Heart left ventricle (tissue), 16 donors: ENCODE measurements at regions not wholly inside any gene's neighbourhood (a gene's known extent, or its start where the extent isn't known, plus 50 kb on each side); places are given as distances from the start of the nearest gene placed in this dataset.

Source experiments
- ATAC-seq, 4 donors: fragments of 200-7000 bp; cut with Tn5 transposase; one replicate each; pipeline ENCODE4 v1.9.1; 2020 to 2022; ENCODE audit warnings: moderate library complexity in 4 of 4, mild to moderate bottlenecking in 3 of 4, moderate number of reproducible peaks in 1 of 4
- DNase-seq, 5 donors: peaks; one replicate each; pipeline ENCODE4 v3.0.0-alpha.2; 2020
- H3K27ac ChIP-seq, 12 donors: fragments of 200-600 bp; sonication (generic) in 4 of 12; one replicate each; pipeline versions ENCODE4 v1.5.0 to v1.8.0; 2016 to 2022; ENCODE audit warnings: mild to moderate bottlenecking in 2 of 12
- H3K27me3 ChIP-seq, 9 donors: fragments of 200-600 bp; sonication (generic) in 2 of 9; one replicate each; pipeline versions ENCODE4 v1.5.1 to v1.8.0; 2016 to 2022; ENCODE audit warnings: mild to moderate bottlenecking in 3 of 9
- H3K36me3 ChIP-seq, 9 donors: fragments of 200-600 bp; sonication (generic) in 2 of 9; one replicate each; pipeline versions ENCODE4 v1.5.0 to v1.8.0; 2018 to 2022; ENCODE audit warnings: mild to moderate bottlenecking in 2 of 9
- H3K4me1 ChIP-seq, 12 donors: fragments of 200-600 bp; sonication (generic) in 4 of 12; one replicate each; pipeline versions ENCODE4 v1.5.0 to v1.8.0; 2016 to 2022; ENCODE audit warnings: mild to moderate bottlenecking in 3 of 12
- H3K4me3 ChIP-seq, 12 donors: fragments of 200-600 bp; sonication (generic) in 4 of 12; one replicate each; pipeline versions ENCODE4 v1.5.0 to v1.8.0; 2017 to 2022; ENCODE audit warnings: mild to moderate bottlenecking in 9 of 12, moderate library complexity in 4 of 12
- H3K9me3 ChIP-seq, 12 donors: fragments of 200-600 bp; sonication (generic) in 4 of 12; one replicate each; pipeline versions ENCODE4 v1.5.0 to v1.8.0; 2016 to 2022; ENCODE audit warnings: mild to moderate bottlenecking in 1 of 12
- POLR2A ChIP-seq, 2 donors: fragments of 450-650 bp; IDR thresholded peaks; one replicate each; pipeline ENCODE4 v1.6.1; 2017; ENCODE audit warnings: antibody characterized with exemption in 2 of 2, mild to moderate bottlenecking in 2 of 2, moderate library complexity in 2 of 2
- WGBS, 4 donors: extraction: QIAGEN DNeasy Blood & Tissue Kit in 2 of 4; methylation state at CpG; one replicate each; pipeline versions ENCODE4 v1.1.5 to v1.1.7; 2013 to 2018; 5-methylcytosine and 5-hydroxymethylcytosine counted together
- intact Hi-C, 10 donors: fragments of 100-400 bp; cut with DNase I; formaldehyde crosslinking; loops; one replicate each; pipeline versions ENCODE4 v1.11.1 to v1.14.2; 2022
- TF ChIP-seq, protein P1 (sequence below), 12 donors: fragments of 200-600 bp; sonication (generic) in 4 of 12; IDR thresholded peaks; one replicate each; pipeline versions ENCODE4 v1.5.0 to v1.8.0; 2018 to 2022; ENCODE audit warnings: antibody characterized with exemption in 12 of 12, mild to moderate bottlenecking in 5 of 12
- donor health status: ischemic (EF 13 %, LVEDD 7.1; RV severe dilation, severe dysfunction).
- donor health status: healthy with polysubstance abuse.
- donor health status: DM: no; HTN: yes; CAD: no.
- donor health status: DM: no; HTN: no; CAD: no.
- donor health status: ischemic (EF 25% LVEDD 6.9; RV normal size, moderate dysfunction).
- donor health status: ischemic (EF 25% LVEDD 5.7; RV mildly dilated, moderate dysfunction).
- donor health status: healthy.
- donor health status: DM: yes; HTN: yes; CAD: no.
- donor health status: ischemic (EF 35%, LVEDD 5.7; RV mildly dilated, moderate dysfunction).
- donor health status: nonischemic (EF 11% LVEDD 7.7; RV severe dilation, severe dysfunction).
- donor health status: DM: yes; HTN: yes; CAD: no.
- donor health status: PGD.
- donor health status: ischemic (EF 29% LVEDD 5.4; RV normal size, mild dysfunction).
- donor health status: nonischemic (EF 23%, LVEDD 6.1; RV moderate dilation, normal function).

DNA sequence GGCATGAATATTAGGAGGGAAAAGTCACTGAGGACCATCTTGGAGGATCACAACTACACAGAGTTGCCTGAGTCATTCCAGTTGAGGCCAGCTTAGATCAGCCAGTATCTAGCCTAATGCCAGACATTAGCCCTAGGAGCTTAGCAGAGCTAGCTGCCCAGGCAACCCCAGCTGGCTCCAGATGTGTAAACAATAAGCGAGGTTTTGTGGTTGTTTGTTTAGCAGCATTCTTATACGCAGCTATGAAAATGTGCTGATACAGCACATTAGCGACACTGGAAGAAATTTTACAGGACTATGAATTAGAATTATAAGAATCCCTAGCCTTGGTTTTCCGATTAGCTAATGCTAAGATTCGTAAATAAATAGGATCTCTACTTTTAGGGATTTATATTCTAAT is 59.3 kb downstream of the BTBD3 start:
- H3K27ac ChIP-seq = no peak overlapping the region
- DNase-seq (no peak), ATAC-seq (no peak)
- H3K36me3 ChIP-seq = no peaks in the 10 kb centered on the region
- H3K4me3 ChIP-seq = no peak overlapping the region
- intact Hi-C loops = no loop called here
- no peaks in the 10 kb centered on the region for H3K27me3 ChIP-seq
- TF ChIP-seq POLR2A (IDR thresholded peaks at IDR 0.05) = no peak
- TF ChIP-seq, protein P1, sequence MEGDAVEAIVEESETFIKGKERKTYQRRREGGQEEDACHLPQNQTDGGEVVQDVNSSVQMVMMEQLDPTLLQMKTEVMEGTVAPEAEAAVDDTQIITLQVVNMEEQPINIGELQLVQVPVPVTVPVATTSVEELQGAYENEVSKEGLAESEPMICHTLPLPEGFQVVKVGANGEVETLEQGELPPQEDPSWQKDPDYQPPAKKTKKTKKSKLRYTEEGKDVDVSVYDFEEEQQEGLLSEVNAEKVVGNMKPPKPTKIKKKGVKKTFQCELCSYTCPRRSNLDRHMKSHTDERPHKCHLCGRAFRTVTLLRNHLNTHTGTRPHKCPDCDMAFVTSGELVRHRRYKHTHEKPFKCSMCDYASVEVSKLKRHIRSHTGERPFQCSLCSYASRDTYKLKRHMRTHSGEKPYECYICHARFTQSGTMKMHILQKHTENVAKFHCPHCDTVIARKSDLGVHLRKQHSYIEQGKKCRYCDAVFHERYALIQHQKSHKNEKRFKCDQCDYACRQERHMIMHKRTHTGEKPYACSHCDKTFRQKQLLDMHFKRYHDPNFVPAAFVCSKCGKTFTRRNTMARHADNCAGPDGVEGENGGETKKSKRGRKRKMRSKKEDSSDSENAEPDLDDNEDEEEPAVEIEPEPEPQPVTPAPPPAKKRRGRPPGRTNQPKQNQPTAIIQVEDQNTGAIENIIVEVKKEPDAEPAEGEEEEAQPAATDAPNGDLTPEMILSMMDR (IDR thresholded peaks at IDR 0.05) = no peak
- peaks cover 0 to 11% (median 0%) of the 10 kb centered on the region in 12 donors for H3K4me1 ChIP-seq
- H3K9me3 ChIP-seq = peaks cover 0 to 11% (median 0%) of the 10 kb centered on the region in 12 donors
- 91 to 93% (median 93%) methylated on average over 5 of the region's 5 CpGs for WGBS, 4 donors

DNA sequence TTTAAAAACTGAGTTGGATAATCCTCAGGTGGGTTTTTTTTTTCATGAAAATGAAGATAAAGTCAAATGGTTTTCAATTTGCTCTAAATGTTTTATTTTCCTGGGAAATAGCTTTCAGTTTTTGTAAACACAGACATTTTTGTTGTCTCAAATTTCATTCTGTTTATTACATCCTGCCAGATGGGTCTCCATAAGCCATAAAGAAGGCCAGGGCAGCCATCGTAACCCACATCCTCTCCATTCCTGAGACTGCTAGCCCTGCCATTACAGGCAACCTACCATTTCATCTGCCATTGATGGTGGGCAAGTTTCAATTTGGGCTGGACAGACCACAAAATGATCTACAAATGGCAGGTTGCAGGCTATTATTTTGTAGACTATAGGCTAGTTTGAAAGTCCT is 60.8 kb downstream of the BTBD3 start:
- Histone ChIP-seq H3K9me3 (peaks cover 0 to 11% (median 0%) of the 10 kb centered on the region in 12 donors), H3K36me3 (no peaks in the 10 kb centered on the region), H3K27ac (no peak overlapping the region), H3K4me3 (no peak overlapping the region), H3K4me1 (peaks cover 0 to 15% (median 0%) of the 10 kb centered on the region in 12 donors), H3K27me3 (no peaks in the 10 kb centered on the region)
- no peak for DNase-seq
- TF ChIP-seq, protein P1 (IDR thresholded peaks at IDR 0.05) = no peak
- TF ChIP-seq POLR2A (IDR thresholded peaks at IDR 0.05) = no peak
- WGBS, 4 donors = 91 to 100% (median 96%) methylated on average over 1 of the region's 1 CpG
- ATAC-seq = no peak
- intact Hi-C loops = no loop called here

DNA sequence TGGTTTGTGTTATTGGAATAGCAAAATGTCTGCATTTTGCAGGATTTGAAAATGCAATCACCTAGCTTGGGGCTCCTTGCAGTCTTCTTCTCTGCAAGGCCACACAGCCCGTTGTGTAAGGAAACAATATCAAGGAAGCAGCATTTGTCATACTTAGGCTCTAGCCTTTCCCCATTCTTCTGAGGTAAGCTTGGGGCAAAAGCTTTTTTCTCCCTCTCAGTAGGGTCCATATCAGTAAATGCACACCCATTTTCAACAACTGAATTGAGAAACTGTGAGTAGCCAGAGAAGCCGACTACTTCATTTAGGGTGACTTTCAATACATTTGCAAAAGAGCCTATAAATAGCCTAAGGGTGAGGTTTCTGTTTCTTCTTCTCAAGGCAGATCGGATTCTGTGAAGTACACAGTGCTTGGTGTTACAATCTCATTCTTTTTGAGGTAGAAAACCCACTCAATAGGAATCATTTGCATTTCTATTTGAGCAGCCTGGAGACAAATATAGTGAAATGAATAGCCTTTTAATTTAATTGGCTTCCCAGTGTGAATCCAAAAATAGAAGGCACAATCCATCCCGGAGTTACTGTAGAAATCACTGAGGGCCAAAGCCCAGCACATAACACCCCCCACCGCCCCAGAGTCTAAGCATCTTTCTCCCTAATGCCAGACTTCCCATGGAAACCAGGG is 61.8 kb downstream of the BTBD3 start:
- peaks cover 0 to 11% (median 0%) of the 10 kb centered on the region in 12 donors for H3K9me3 ChIP-seq
- H3K4me1 ChIP-seq = peaks cover 0 to 15% (median 0%) of the 10 kb centered on the region in 12 donors
- H3K27me3 ChIP-seq = no peaks in the 10 kb centered on the region
- 29 to 56% (median 44%) methylated on average over 5 of the region's 5 CpGs for WGBS, 4 donors
- no peak overlapping the region for H3K4me3 ChIP-seq
- TF ChIP-seq, protein P1 (IDR thresholded peaks at IDR 0.05) = no peak
- TF ChIP-seq POLR2A (IDR thresholded peaks at IDR 0.05) = no peak
- no peaks in the 10 kb centered on the region for H3K36me3 ChIP-seq
- no peak for ATAC-seq
- no peak overlapping the region for H3K27ac ChIP-seq
- DNase-seq = no peak
- intact Hi-C loops = no loop called here

DNA sequence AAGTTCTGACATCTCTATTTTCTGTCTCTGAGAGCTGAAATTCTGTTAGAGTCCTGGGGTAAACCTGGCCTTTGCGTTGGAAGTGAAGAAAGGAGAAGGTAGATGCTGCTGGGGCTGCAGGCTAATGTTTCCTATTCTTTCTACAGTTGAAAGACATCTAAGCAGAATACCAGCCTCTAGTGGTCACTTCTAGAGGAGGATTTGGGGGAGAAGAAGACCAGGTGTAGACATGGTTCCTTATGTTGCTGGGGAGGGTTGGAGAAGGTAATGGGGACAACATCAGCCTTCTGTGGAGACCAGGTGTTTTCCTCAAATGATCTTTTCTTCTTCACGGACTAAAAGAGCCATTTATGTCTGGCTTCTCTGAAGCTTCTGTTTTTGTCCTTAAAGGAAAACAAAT is 62.6 kb downstream of the BTBD3 start:
- Histone ChIP-seq H3K27ac (no peak overlapping the region), H3K4me1 (peaks cover 0 to 15% (median 0%) of the 10 kb centered on the region in 12 donors), H3K27me3 (no peaks in the 10 kb centered on the region), H3K4me3 (no peak overlapping the region), H3K36me3 (no peaks in the 10 kb centered on the region), H3K9me3 (peaks cover 0 to 11% (median 0%) of the 10 kb centered on the region in 12 donors)
- 45 to 85% (median 59%) methylated on average over 2 of the region's 2 CpGs for WGBS, 4 donors
- TF ChIP-seq, protein P1 (IDR thresholded peaks at IDR 0.05) = no peak
- no peak for TF ChIP-seq POLR2A (IDR thresholded peaks at IDR 0.05)
- ATAC-seq (no peak), DNase-seq (no peak)
- intact Hi-C loops = no loop called here
